ENCODE measurements at regions not wholly inside any gene's neighbourhood (a gene's known extent, or its start where the extent isn't known, plus 50 kb on each side); places are given as distances from the start of the nearest gene placed in this dataset.

DNA sequence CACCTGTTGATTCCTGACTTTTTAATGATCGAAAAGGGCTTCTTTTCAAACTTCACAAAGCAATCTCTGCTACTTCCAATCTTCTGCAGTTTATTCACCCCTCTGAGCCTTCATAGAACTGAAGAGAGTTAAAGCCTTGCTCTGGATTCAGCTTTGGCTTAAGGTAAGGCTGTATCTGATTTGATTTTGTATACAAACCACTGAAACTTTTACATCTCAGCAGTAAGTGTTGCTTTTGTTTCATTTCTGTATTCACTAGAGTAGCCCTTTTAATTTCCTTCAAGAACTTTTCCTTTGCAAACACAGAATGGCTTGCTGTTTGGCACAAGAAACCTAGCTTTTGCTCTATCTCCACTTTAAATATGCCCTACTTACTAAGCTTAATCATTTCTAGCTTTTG is 1193.0 kb upstream of the GBE1 start:
- no peaks in the 10 kb centered on the region for H3K4me1 ChIP-seq
- 86% methylated on average over 1 of the region's 1 CpG for WGBS, 2 donors
- no peak for TF ChIP-seq CTCF (IDR thresholded peaks at IDR 0.05)
- no peak for ATAC-seq
- peaks cover 0 to 42% (median 4%) of the 10 kb centered on the region in 11 donors for H3K9me3 ChIP-seq
- no peak for DNase-seq
- no peaks in the 10 kb centered on the region for H3K36me3 ChIP-seq
- intact Hi-C loops (cut with DNase I), result no loop called here
- H3K27me3 ChIP-seq, result no peaks in the 10 kb centered on the region
- H3K4me3 ChIP-seq, result no peak overlapping the region
- H3K27ac ChIP-seq, result no peak overlapping the region

DNA sequence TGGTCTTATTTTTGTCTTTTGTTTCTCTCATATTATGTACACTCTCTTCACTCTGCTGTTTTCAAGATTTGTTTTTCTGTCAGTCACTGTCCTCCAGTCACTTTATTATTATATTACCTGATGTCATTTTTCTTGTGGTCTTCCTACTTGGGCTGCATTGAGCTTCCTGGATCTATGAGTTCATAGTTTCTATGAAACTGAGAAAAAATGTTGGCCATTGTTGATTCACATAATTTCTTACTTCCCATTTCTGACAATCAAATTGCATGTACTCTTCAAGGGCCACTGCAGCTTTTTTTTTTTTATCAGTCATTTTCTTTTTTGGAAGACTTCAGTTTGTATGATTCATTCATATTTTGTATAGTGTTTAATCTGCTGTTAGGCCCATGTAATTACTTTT is 1180.6 kb upstream of the GBE1 start:
- TF ChIP-seq CTCF (IDR thresholded peaks at IDR 0.05), result no peak
- H3K4me3 ChIP-seq, result no peak overlapping the region
- no peaks in the 10 kb centered on the region for H3K36me3 ChIP-seq
- intact Hi-C loops (cut with DNase I), result no loop called here
- peaks cover 0 to 79% (median 0%) of the 10 kb centered on the region in 11 donors for H3K9me3 ChIP-seq
- ATAC-seq (no peak), DNase-seq (no peak)
- H3K4me1 ChIP-seq, result no peaks in the 10 kb centered on the region
- H3K27me3 ChIP-seq, result no peaks in the 10 kb centered on the region
- H3K27ac ChIP-seq, result no peak overlapping the region

GRCh38 chr3:82940124-82940523 is 1178.7 kb upstream of the GBE1 start:
- no peaks in the 10 kb centered on the region for H3K36me3 ChIP-seq
- no peaks in the 10 kb centered on the region for H3K4me1 ChIP-seq
- TF ChIP-seq CTCF (IDR thresholded peaks at IDR 0.05), result no peak
- no peak overlapping the region for H3K27ac ChIP-seq
- DNase-seq (peak in 1 of 2 donors; percentile 5), ATAC-seq (no peak)
- 94 to 95% methylated on average over 16 of the region's 16 CpGs for WGBS, 2 donors
- H3K9me3 ChIP-seq, result peaks cover 0 to 73% (median 0%) of the 10 kb centered on the region in 11 donors
- no peak overlapping the region for H3K4me3 ChIP-seq
- intact Hi-C loops (cut with DNase I), result no loop called here
- no peaks in the 10 kb centered on the region for H3K27me3 ChIP-seq

DNA sequence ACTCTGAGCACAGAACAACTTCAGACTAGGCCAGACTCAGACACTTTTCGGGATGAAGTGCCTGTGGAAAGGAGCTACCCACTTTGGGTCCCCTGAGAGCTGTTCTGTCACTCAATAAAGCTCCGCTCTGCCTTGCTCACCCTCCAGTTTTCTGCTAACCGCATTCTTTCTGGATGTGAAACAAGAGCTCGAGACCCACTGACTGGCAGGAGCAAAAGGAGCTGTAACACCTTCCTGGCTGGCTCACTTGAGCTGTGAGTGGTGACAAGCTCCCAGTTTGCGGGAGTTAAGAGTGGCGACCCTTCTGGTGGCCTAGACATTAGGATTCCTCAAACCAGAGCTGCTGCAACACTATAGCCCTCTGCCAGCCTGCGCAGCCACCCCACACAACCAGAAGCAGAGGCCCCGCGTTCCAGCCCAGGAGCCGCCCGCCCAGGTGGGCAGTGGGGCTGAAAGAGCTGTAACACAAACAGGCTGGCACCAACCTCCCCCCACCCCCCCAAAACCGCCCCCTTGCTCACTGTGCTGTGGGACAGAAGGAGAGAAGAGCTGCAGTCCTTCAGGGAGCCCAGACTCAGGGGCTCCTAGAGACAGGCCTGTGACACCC is 1178.1 kb upstream of the GBE1 start:
- 79 to 83% methylated on average over 11 to 12 of the region's 12 CpGs for WGBS, 2 donors
- DNase-seq (no peak), ATAC-seq (no peak)
- intact Hi-C loops (cut with DNase I), result no loop called here
- Histone ChIP-seq H3K36me3 (no peaks in the 10 kb centered on the region), H3K27ac (no peak overlapping the region), H3K9me3 (peaks cover 0 to 70% (median 0%) of the 10 kb centered on the region in 11 donors), H3K4me1 (no peaks in the 10 kb centered on the region), H3K27me3 (no peaks in the 10 kb centered on the region), H3K4me3 (no peak overlapping the region)
- TF ChIP-seq CTCF (IDR thresholded peaks at IDR 0.05), result no peak

Measured in heart right ventricle (tissue), 16 donors.